ENCODE measurements at regions not wholly inside any gene's neighbourhood (a gene's known extent, or its start where the extent isn't known, plus 50 kb on each side); places are given as distances from the start of the nearest gene placed in this dataset.

- WGBS, 2 donors: 95% methylated on average over 2 of the region's 2 CpGs
- DNase-seq (ENCODE audit: low spot score in 2 of 2): no peak
- intact Hi-C loops (cut with DNase I; ENCODE audit: low total_unique reads): no loop called here
- H3K4me3 ChIP-seq (ENCODE audit: low read depth, poor library complexity, severe bottlenecking): no peak overlapping the region
- TF ChIP-seq POLR2A (IDR thresholded peaks at IDR 0.05): no peak
- TF ChIP-seq, protein P1, sequence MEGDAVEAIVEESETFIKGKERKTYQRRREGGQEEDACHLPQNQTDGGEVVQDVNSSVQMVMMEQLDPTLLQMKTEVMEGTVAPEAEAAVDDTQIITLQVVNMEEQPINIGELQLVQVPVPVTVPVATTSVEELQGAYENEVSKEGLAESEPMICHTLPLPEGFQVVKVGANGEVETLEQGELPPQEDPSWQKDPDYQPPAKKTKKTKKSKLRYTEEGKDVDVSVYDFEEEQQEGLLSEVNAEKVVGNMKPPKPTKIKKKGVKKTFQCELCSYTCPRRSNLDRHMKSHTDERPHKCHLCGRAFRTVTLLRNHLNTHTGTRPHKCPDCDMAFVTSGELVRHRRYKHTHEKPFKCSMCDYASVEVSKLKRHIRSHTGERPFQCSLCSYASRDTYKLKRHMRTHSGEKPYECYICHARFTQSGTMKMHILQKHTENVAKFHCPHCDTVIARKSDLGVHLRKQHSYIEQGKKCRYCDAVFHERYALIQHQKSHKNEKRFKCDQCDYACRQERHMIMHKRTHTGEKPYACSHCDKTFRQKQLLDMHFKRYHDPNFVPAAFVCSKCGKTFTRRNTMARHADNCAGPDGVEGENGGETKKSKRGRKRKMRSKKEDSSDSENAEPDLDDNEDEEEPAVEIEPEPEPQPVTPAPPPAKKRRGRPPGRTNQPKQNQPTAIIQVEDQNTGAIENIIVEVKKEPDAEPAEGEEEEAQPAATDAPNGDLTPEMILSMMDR (IDR thresholded peaks at IDR 0.05): no peak
Measured at GRCh38 chr17:15177343-15177742, 87.8 kb downstream of the PMP22 start.

- intact Hi-C loops (cut with DNase I; ENCODE audit: low total_unique reads): no loop called here
- no peak overlapping the region for H3K4me3 ChIP-seq (ENCODE audit: low read depth, poor library complexity, severe bottlenecking)
- no peak for TF ChIP-seq POLR2A (IDR thresholded peaks at IDR 0.05)
- TF ChIP-seq, protein P1 (IDR thresholded peaks at IDR 0.05): no peak
- DNase-seq (ENCODE audit: low spot score in 2 of 2): no peak
- 54 to 61% methylated on average over 7 of the region's 7 CpGs for WGBS, 2 donors
Measured at GRCh38 chr17:15175356-15175755, 89.8 kb downstream of the PMP22 start.

DNA sequence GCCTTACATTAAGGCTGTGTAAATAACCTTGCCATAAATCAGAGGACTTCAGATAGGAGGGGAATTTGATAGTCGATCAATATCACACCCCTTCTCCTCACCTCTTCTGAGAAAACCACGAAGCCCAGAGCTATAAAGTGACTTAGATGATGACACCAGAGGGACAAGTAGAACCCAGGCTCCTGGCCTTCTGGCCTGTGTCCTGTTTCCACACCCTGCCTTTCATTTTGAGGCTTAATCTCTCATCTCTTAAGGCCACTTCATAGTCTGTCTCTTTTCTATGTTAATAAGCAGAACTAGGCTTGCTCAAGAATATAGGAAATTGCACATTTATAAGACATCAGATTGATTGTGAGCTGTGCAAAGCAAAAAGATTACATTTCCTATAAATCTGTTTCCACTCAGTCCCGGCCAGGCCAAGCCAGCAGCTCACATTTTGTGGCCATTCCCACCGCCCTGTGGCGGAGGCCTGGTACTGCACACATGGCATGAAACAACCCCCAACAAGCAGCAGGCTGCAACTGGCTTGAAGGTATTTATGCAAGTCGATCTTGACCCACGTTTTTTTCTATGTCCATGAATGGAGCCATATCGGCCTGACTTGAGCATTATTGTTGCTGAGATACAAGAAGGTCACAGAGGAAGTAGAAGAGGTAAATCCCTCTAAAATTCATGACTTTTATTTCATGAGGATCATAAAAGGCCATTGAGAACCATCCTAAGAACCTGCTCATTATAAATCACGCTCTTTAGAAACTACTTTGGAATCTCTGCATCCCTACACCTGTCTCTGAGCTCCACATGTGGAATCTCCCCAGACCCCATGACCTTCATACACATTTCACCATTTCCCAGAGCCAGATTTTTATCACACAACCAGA, 93.7 kb downstream of the PMP22 start:
- WGBS, 2 donors: 25 to 31% methylated on average over 9 of the region's 9 CpGs
- no peak overlapping the region for H3K4me3 ChIP-seq (ENCODE audit: low read depth, poor library complexity, severe bottlenecking)
- no peak for TF ChIP-seq POLR2A (IDR thresholded peaks at IDR 0.05)
- TF ChIP-seq, protein P1 (IDR thresholded peaks at IDR 0.05): peak in 1 of 3 donors; percentile 45
- intact Hi-C loops (cut with DNase I; ENCODE audit: low total_unique reads): no loop called here
- peak; percentile 33 to 88 for DNase-seq (ENCODE audit: low spot score in 2 of 2)

DNA sequence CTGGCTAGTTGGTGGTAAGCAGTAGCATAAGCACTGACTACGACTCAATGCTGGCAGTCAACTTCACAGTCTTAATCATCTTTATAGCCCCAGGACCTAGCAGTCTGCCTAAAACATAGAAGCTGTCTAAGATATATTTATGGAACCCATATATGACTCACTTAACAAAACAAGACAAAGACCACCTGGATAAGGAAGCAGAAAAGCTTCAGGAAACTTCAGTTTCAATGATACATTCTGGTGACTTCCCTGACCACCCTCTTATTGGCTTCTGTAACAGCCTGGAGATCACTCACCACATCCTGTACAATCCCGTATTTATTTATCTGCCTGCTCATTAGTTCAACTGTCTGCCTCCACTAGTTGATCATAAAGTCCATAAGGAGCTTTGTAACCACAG, 95.5 kb downstream of the PMP22 start:
- no peak for DNase-seq (ENCODE audit: low spot score in 2 of 2)
- intact Hi-C loops (cut with DNase I; ENCODE audit: low total_unique reads): no loop called here
- TF ChIP-seq POLR2A (IDR thresholded peaks at IDR 0.05): no peak
- TF ChIP-seq, protein P1 (IDR thresholded peaks at IDR 0.05): no peak
- no peak overlapping the region for H3K4me3 ChIP-seq (ENCODE audit: low read depth, poor library complexity, severe bottlenecking)
- 61% methylated on average over 2 of the region's 2 CpGs for WGBS, 2 donors

DNA sequence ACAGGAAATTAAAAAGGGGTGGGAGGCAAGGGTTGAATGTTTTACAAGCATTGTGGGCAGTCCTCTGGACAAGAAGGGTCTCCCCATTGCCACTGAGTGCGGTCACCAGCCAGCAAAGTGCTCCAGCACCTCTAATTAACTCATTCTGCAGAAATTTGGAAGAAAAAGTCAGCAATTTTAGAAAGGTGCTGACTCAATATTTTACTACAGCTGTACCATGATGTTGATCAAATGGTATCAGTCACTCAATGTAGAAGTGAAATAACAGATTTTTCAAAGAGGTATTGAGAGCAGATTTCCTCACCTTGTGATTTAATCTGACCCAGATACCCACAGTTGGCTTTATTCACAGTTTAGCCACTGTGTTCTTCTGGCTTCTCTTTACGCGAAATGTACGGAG, 96.7 kb downstream of the PMP22 start:
- TF ChIP-seq, protein P1 (IDR thresholded peaks at IDR 0.05): no peak
- no peak for TF ChIP-seq POLR2A (IDR thresholded peaks at IDR 0.05)
- DNase-seq (ENCODE audit: low spot score in 2 of 2): no peak
- intact Hi-C loops (cut with DNase I; ENCODE audit: low total_unique reads): no loop called here
- no peak overlapping the region for H3K4me3 ChIP-seq (ENCODE audit: low read depth, poor library complexity, severe bottlenecking)
- 96 to 98% methylated on average over 4 of the region's 4 CpGs for WGBS, 2 donors
